HEK293T (cell line): ENCODE measurements at regions not wholly inside any gene's neighbourhood (a gene's known extent, or its start where the extent isn't known, plus 50 kb on each side); places are given as distances from the start of the nearest gene placed in this dataset.

ENCODE experiments used
- CTCF ChIA-PET: fragments of 350-600 bp; formaldehyde crosslinking; extraction: SDS; loops from one replicate; lab custom pipeline; 2021; ENCODE audit warnings: antibody characterized with exemption, inconsistent platforms; lab: Yijun Ruan, JAX
- POLR2A ChIA-PET: fragments of 350-600 bp; formaldehyde crosslinking; extraction: SDS; loops from one replicate; lab custom pipeline; 2020; ENCODE audit warnings: antibody characterized with exemption, inconsistent platforms; lab: Yijun Ruan, JAX
- DNase-seq: peaks from one replicate; pipeline ENCODE4 v3.0.0; 2012; ENCODE audit warnings: mixed read lengths; ENCODE audit errors: extremely low spot score
- ARNT ChIP-seq: fragments of 450-650 bp; IDR thresholded peaks from 2 replicates; pipeline ENCODE4 v1.6.1; 2017; ENCODE audit warnings: mild to moderate bottlenecking
- BHLHE40 ChIP-seq: fragments of 450-650 bp; IDR thresholded peaks from 2 replicates; pipeline ENCODE4 v1.6.1; 2016; ENCODE audit warnings: mild to moderate bottlenecking, moderate library complexity, borderline replicate concordance
- CTBP1 ChIP-seq: fragments of 450-650 bp; IDR thresholded peaks from 2 replicates; pipeline ENCODE4 v1.6.1; 2016; ENCODE audit warnings: borderline replicate concordance
- ELF4 ChIP-seq: fragments of 450-650 bp; IDR thresholded peaks from 2 replicates; pipeline ENCODE4 v1.6.1; 2017; ENCODE audit warnings: antibody characterized with exemption
- FOXA1 ChIP-seq: fragments of 450-650 bp; IDR thresholded peaks from 2 replicates; pipeline ENCODE4 v1.6.1; 2016; ENCODE audit warnings: mild to moderate bottlenecking
- FOXK2 ChIP-seq: fragments of 450-650 bp; IDR thresholded peaks from 2 replicates; pipeline ENCODE4 v1.6.1; 2016; ENCODE audit warnings: mild to moderate bottlenecking
- FOXM1 ChIP-seq: fragments of 450-650 bp; IDR thresholded peaks from 2 replicates; pipeline ENCODE4 v1.6.1; 2017; ENCODE audit warnings: mild to moderate bottlenecking, borderline replicate concordance
- HDGF ChIP-seq: fragments of 450-650 bp; IDR thresholded peaks from 2 replicates; pipeline ENCODE4 v1.6.1; 2017; ENCODE audit warnings: antibody characterized with exemption, borderline replicate concordance
- L3MBTL2 ChIP-seq: fragments of 450-650 bp; conservative IDR thresholded peaks from 2 replicates; pipeline ENCODE4 v1.6.1; 2016; ENCODE audit warnings: mild to moderate bottlenecking
- LEF1 ChIP-seq: fragments of 450-650 bp; IDR thresholded peaks from 2 replicates; pipeline ENCODE4 v1.6.1; 2017; ENCODE audit warnings: mild to moderate bottlenecking, borderline replicate concordance
- NFRKB ChIP-seq: fragments of 450-650 bp; IDR thresholded peaks from 2 replicates; pipeline ENCODE4 v1.6.1; 2016; ENCODE audit warnings: mild to moderate bottlenecking, moderate library complexity
- PKNOX1 ChIP-seq: fragments of 450-650 bp; IDR thresholded peaks from 2 replicates; pipeline ENCODE4 v1.6.1; 2016
- SP1 ChIP-seq: fragments of 450-650 bp; IDR thresholded peaks from 2 replicates; pipeline ENCODE4 v1.6.1; 2017
- SUZ12 ChIP-seq: fragments of 450-650 bp; IDR thresholded peaks from 2 replicates; pipeline ENCODE4 v1.6.1; 2016; ENCODE audit warnings: mild to moderate bottlenecking
- TARDBP ChIP-seq: fragments of 450-650 bp; IDR thresholded peaks from 2 replicates; pipeline ENCODE4 v1.6.1; 2016
- ZNF384 ChIP-seq: fragments of 450-650 bp; IDR thresholded peaks from 2 replicates; pipeline ENCODE4 v1.6.1; 2016

- TF ChIP-seq L3MBTL2 (no peak), BHLHE40 (no peak), FOXA1 (no peak), CTBP1 (no peak), LEF1 (no peak), TARDBP (no peak), HDGF (no peak), PKNOX1 (no peak), ZNF384 (no peak), SUZ12 (no peak), FOXM1 (no peak), NFRKB (no peak), ELF4 (no peak), FOXK2 (no peak), ARNT (no peak)
- ChIA-PET CTCF (no interaction called here), POLR2A (no interaction called here)
- DNase-seq = no peak
These were observed 116.0 kb upstream of the PGRMC2 start for GRCh38 chr4:128403586-128403985.

DNA sequence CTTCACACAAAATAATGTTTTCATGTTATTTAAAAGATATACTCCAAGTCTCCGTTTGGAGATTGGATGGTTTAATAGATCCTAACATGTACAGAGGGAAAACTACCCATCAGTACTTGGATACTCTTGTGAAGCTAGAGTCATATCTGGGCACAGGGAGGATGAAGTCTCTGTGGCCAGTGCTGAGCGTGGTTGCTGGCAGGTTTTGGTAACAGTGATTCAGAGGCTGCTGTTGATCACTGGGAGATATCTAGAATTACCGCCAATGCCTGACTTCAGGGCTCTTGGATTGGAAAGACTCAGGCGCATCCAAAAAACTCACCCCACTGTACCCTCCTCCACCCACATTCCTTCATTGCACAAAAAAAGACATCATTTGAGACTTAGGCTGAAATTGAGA is 107.2 kb upstream of the PGRMC2 start:
- CTCF ChIA-PET = interaction anchor here (0.7 to 1.1 kb wide), 2 partner anchors 9 to 75 kb away, joined by 3 to 5 read pairs; no protein-coding TSS in a partner anchor
- POLR2A ChIA-PET = interaction anchor here (0.6 kb wide), 1 partner anchor 417 kb away, joined by 4 read pairs; no protein-coding TSS in a partner anchor
- no peak for DNase-seq
- TF ChIP-seq ELF4 = no peak
- TF ChIP-seq LEF1 = no peak
- TF ChIP-seq NFRKB = no peak
- TF ChIP-seq BHLHE40 = no peak
- no peak for TF ChIP-seq FOXA1
- no peak for TF ChIP-seq PKNOX1
- TF ChIP-seq L3MBTL2 = no peak
- no peak for TF ChIP-seq CTBP1
- no peak for TF ChIP-seq FOXK2
- TF ChIP-seq HDGF = no peak
- TF ChIP-seq ARNT = no peak
- TF ChIP-seq SUZ12 = no peak
- TF ChIP-seq TARDBP = no peak
- TF ChIP-seq SP1 = no peak
- no peak for TF ChIP-seq ZNF384
- TF ChIP-seq FOXM1 = no peak

DNA sequence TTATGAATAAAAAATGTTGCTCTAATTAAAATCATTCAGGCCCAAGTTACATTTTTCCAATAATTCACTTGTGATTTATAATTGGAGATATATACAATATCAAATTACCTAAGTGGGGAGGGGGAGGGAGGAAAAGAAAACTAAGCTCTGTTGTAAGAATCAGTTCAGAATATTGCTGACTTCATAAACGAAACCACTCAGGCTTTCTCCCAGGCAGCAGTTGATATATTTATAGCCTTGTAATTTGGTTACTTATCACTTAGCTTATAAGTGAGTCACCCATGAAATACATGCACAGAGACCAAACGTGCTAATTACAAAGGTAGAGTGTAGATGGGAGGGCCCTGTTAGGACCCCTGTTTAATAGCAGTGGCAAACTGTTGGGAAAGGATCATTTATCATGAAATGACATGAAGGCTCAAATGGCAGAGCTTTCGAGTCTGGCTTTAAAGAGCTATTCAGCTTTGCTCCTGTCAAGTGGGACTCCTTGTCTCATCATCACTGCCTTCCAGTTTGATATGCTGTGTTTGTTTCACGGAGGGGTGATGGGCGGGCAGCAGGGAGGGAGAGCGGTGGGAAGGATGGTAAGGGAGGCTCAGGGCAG is 105.6 kb upstream of the PGRMC2 start:
- CTCF ChIA-PET = interaction anchor here (0.9 to 1.2 kb wide), 2 partner anchors 9 to 13 kb away, joined by 3 to 4 read pairs; no protein-coding TSS in a partner anchor
- peak; percentile 61 for DNase-seq
- POLR2A ChIA-PET = interaction anchor here (0.6 to 1.7 kb wide), 7 partner anchors 9 to 419 kb away, joined by 3 to 8 read pairs (median 3); partner anchors contain the start of gene PGRMC2
- TF ChIP-seq ZNF384 = no peak
- TF ChIP-seq ARNT = peak; percentile 95
- TF ChIP-seq FOXK2 = no peak
- no peak for TF ChIP-seq HDGF
- no peak for TF ChIP-seq L3MBTL2
- TF ChIP-seq PKNOX1 = peak; percentile 97
- TF ChIP-seq BHLHE40 = no peak; the same call in 1 of the 2 replicates
- TF ChIP-seq LEF1 = peak; percentile 83; the same call in 1 of the 2 replicates
- no peak for TF ChIP-seq ELF4
- TF ChIP-seq TARDBP = peak; percentile 26; the same call in 1 of the 2 replicates
- TF ChIP-seq SUZ12 = no peak
- peak; percentile 93 for TF ChIP-seq CTBP1
- TF ChIP-seq SP1 = no peak
- peak; percentile 63; the same call in 1 of the 2 replicates for TF ChIP-seq FOXM1

- no peak for DNase-seq
These were observed 102.9 kb upstream of the PGRMC2 start for GRCh38 chr4:128390475-128390996.

DNA sequence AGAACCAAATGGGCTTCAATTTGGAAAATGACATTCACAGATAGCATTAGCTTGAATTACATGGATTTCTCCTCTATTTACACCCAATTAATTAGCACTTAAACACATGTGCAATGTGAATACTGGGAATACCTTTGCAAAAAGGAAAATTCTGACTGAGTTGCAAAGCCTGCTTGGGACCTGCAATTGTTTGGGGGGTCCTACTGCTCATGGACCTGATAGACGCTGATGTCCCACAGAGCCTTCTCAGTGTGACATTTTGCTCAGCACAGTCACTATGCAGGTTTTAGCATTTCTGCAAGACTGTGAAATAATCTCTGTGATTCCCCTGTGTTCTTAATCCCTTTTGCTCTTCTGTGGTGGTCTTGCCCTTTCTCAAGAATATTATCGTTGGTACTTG is 101.2 kb upstream of the PGRMC2 start:
- ChIA-PET CTCF (no interaction called here), POLR2A (interaction anchor here (0.9 kb wide), 1 partner anchor 423 kb away, joined by 3 read pairs; no protein-coding TSS in a partner anchor)
- TF ChIP-seq HDGF = no peak
- no peak for TF ChIP-seq ELF4
- TF ChIP-seq NFRKB = no peak
- TF ChIP-seq CTBP1 = no peak
- no peak for TF ChIP-seq ARNT
- TF ChIP-seq FOXA1 = no peak
- no peak for TF ChIP-seq TARDBP
- TF ChIP-seq PKNOX1 = no peak
- TF ChIP-seq SUZ12 = no peak
- no peak for TF ChIP-seq BHLHE40
- TF ChIP-seq L3MBTL2 = no peak
- TF ChIP-seq ZNF384 = no peak
- TF ChIP-seq FOXM1 = no peak
- TF ChIP-seq FOXK2 = no peak
- TF ChIP-seq LEF1 = no peak
- TF ChIP-seq SP1 = no peak

More at GRCh38 chr4:128390475-128390996, 102.9 kb upstream of the PGRMC2 start:
- TF ChIP-seq CTBP1 = no peak
- no peak for TF ChIP-seq L3MBTL2
- TF ChIP-seq ARNT = no peak
- TF ChIP-seq ELF4 = no peak
- TF ChIP-seq NFRKB = no peak
- no peak for TF ChIP-seq LEF1
- no peak for TF ChIP-seq ZNF384
- TF ChIP-seq FOXA1 = no peak
- TF ChIP-seq FOXM1 = no peak
- CTCF ChIA-PET = no interaction called here
- POLR2A ChIA-PET = no interaction called here

More for the DNA sequence above, 101.2 kb upstream of the PGRMC2 start:
- no peak for DNase-seq
